ENCODE measurements at regions not wholly inside any gene's neighbourhood (a gene's known extent, or its start where the extent isn't known, plus 50 kb on each side); places are given as distances from the start of the nearest gene placed in this dataset.

GRCh38 chr12:5178571-5178970, 134.9 kb downstream of the KCNA5 start:
- TF ChIP-seq CTCF (tag by site-specific recombination; IDR thresholded peaks at IDR 0.05) (no peak), MYNN (tag by site-specific recombination; IDR thresholded peaks at IDR 0.05; ENCODE audit: borderline replicate concordance) (no peak), ATF2 (tag by site-specific recombination; IDR thresholded peaks at IDR 0.05; ENCODE audit: low read depth) (no peak), ZBTB7A (tag by site-specific recombination; IDR thresholded peaks at IDR 0.05; ENCODE audit: low read depth) (no peak), REST (tag by site-specific recombination; IDR thresholded peaks at IDR 0.05) (no peak), ZBTB1 (tag by site-specific recombination; IDR thresholded peaks at IDR 0.05) (no peak), ZNF518A (tag by site-specific recombination; conservative IDR thresholded peaks at IDR 0.05; ENCODE audit: low read depth) (no peak), YY1 (tag by site-specific recombination; IDR thresholded peaks at IDR 0.05) (no peak), ZNF146 (tag by site-specific recombination; IDR thresholded peaks at IDR 0.05) (no peak)
